ENCODE measurements at regions not wholly inside any gene's neighbourhood (a gene's known extent, or its start where the extent isn't known, plus 50 kb on each side); places are given as distances from the start of the nearest gene placed in this dataset.
A peak's percentile ranks its signal among the peaks of the same experiment; 100 is the strongest.
"Not testable (repeated sequence)": the region's sequence is repeated elsewhere in the genome, so short reads cannot be mapped to it uniquely, and the experiment has no call there.

GRCh38 chr11:4315292-4315691, 52.9 kb downstream of the OR52B4 start:
- DNase-seq (ENCODE audit: low spot score): not testable (repeated sequence)

DNA sequence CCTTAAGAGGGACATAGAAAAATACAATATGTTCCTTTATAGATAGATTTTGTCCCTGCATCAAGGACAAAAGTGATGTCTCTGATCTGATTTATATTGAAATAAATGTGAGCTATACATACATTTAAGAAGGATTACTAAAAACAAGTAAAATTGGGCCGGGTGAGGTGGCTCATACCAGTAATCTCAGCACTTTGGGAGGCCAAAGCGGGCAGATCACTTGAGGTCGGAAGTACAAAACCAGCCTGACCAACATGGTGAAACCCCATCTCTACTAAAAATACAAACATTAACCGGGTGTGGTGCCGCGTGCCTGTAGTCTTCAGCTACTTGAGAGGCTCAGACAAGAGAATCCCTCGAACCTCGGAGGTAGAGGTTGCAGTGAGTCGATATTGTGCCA, 91.0 kb downstream of the OR52B4 start:
- DNase-seq (ENCODE audit: low spot score): not testable (repeated sequence)

- not testable (repeated sequence) for DNase-seq (ENCODE audit: low spot score)
Observed at GRCh38 chr11:4251085-4251484, 117.1 kb downstream of the OR52B4 start.

GRCh38 chr11:4249475-4249874, 118.7 kb downstream of the OR52B4 start:
- DNase-seq (ENCODE audit: low spot score): not testable (repeated sequence)

- not testable (repeated sequence) for DNase-seq (ENCODE audit: low spot score)
Observed at GRCh38 chr11:4237771-4238170, 130.4 kb downstream of the OR52B4 start.

DNA sequence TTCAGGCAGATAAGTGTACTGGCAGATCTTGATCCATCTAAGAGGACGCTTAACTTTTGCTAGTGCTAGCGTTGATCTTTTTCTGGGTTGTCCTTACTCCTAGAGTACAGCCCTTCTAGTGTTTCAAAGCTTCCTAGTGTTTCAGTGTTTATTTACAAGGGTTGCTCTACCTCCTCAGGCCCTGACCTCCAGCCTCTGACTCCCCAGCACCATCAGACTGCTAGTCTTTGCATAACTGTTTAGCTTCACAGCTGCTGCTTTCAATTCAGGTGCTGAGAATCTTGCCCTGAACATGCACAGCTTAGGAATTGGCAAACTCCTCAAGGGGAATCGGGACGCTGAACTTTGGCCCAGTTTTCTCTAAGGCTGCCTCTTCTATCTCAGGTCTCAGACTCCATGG, 124.3 kb downstream of the RRM1 start:
- DNase-seq (ENCODE audit: low spot score): not testable (repeated sequence)

DNA sequence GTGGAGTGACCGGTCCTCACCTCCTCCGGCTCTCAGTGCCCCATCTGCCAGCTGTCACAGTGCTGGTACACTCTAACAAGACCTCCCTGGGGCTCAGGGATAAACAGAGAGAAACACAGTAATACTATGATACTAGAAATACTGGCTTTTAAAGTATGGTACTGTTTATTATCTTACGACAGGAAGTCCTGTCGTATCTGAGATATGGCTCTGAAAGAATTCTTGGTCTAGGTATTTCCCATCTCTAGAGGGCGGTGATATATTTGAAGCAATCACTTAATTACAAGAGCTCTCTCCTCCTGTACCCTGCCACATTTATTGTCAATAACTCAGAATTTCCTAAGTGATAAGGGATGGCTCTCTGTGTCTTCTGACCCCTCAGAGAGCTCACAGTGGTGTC, 119.1 kb downstream of the RRM1 start:
- DNase-seq (ENCODE audit: low spot score): no peak

GRCh38 chr11:4211991-4212390, 117.4 kb downstream of the RRM1 start:
- DNase-seq (ENCODE audit: low spot score): no peak

- DNase-seq (ENCODE audit: low spot score): no peak
Observed at GRCh38 chr11:4203603-4204360, 109.2 kb downstream of the RRM1 start.

- no peak for DNase-seq (ENCODE audit: low spot score)
Observed at GRCh38 chr11:4202749-4203148, 108.2 kb downstream of the RRM1 start.

- no peak for DNase-seq (ENCODE audit: low spot score)
Observed at GRCh38 chr11:4197112-4197511, 102.5 kb downstream of the RRM1 start.

DNA sequence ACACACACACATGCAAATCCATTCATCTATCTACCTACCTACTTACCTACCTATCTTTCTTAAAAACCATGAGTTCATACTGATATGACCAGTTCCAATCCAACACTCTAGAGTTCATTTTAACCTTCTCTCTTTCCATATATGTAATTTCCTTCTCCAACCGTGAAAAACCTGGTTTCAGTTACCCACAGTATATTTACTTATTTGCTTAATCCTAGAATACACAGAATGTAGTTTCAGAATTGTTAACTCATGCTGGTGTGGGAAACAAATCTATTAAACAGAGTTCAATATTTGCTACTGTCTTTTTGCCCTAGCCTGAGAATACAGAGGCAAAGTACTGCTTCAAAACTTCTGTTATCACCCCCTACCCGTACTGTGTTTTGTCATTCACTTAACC, 101.3 kb downstream of the RRM1 start:
- no peak for DNase-seq (ENCODE audit: low spot score)

GRCh38 chr11:4194889-4195288, 100.3 kb downstream of the RRM1 start:
- peak; percentile 28 for DNase-seq (ENCODE audit: low spot score)

GRCh38 chr11:4191031-4191571, 96.5 kb downstream of the RRM1 start:
- no peak for DNase-seq (ENCODE audit: low spot score)

- no peak for DNase-seq (ENCODE audit: low spot score)
Observed at GRCh38 chr11:4190519-4190918, 95.9 kb downstream of the RRM1 start.

GRCh38 chr11:4190098-4190497, 95.5 kb downstream of the RRM1 start:
- no peak for DNase-seq (ENCODE audit: low spot score)
